GM19397 (cell line): ENCODE measurements at regions not wholly inside any gene's neighbourhood (a gene's known extent, or its start where the extent isn't known, plus 50 kb on each side); places are given as distances from the start of the nearest gene placed in this dataset.
"Not testable (repeated sequence)": the region's sequence is repeated elsewhere in the genome, so short reads cannot be mapped to it uniquely, and the experiment has no call there.

Source experiments
- ATAC-seq: cut with Tn5 transposase; IDR thresholded peaks from one replicate; pipeline ENCODE4 v1.9.1; 2021; ENCODE audit warnings: mild to moderate bottlenecking, moderate library complexity; ENCODE audit not compliant: unreplicated experiment

DNA sequence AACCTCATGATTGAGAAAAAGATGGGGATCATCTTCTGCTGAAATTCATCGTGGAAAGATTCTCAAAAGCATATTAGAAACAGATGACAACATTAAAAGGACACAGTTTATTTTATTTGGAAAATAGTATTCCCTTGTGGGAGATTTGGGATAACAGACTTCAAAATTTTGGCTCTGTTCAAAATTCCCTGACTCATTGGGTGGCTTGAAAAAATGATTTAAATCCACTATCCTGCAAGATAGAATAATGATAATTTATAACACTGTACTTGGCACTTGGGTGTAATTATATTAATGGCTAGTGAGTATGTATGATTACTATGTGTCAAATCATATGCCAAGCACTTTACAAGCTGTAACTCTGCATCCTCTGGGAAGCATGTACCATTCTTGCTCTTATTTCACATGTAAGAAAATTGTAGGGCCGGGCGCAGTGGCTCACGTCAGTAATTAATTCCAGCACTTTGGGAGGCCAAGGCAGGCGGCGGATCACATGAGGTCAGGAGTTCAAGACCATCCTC is 128.8 kb downstream of the LMNTD1 start:
- ATAC-seq: no peak

GRCh38 chr12:25423355-25424050 is 129.6 kb downstream of the LMNTD1 start:
- no peak for ATAC-seq

- ATAC-seq: no peak
These were observed 130.8 kb downstream of the LMNTD1 start for GRCh38 chr12:25422241-25422640.

DNA sequence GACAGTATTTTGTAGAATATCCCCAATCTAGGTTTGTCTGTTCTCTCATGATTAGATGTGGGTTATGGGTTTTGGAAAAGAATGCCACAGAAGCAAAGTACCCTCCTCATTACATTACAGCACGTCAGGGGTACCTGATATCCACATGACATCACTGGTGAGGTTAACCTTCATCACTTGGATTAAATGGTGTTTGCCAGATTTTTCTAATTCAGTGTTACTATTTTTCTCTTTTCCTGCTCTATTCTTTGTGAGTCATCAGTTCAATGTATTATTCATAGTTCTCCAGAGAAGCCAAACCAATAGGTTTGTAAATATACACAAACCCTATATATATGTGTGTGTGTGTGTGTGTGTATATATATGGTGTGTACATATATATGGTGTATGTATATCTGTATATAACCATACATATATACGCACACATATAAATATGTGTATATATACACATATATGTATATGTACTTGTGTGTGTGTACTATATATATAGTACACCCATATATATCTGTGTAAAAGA is 131.4 kb downstream of the LMNTD1 start:
- ATAC-seq: no peak

DNA sequence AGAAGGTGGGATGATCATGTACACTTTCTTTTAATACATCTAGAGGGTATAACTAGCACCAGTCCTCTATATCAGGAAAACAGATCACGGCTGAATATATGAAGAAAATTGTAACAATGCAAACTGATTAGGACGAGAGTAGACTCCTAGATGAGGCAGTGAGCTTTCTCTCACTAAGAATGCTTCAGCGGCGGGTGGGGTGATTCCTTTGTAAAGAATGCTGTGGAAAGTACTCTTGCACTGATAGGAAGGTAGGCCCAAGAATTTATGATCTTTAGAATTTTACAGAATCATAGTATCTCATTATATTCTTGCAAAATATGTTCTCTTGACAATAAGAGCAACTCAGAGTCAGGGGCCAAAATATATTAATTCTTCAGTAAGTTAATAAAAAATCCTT is 133.0 kb downstream of the LMNTD1 start:
- ATAC-seq: no peak

DNA sequence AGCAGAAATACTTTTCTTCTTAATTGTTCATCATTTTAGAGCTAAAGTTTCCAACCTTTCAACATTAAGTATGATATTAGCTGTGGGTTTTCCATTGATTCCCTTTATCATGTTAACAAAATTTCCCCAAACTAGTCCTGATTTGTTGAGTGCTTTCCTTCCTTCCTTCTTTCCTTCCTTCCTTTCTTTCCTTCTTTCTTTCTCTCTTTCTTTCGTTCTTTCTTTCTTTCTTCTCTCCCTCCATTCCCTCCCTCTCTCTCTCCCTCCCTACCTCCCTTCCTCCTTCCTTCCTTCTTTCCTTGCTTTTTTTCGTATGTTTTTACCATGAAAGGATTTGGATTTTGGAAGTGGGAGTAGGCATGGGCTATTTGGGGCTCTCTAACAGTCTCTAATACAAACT is 133.5 kb downstream of the LMNTD1 start:
- no peak for ATAC-seq

DNA sequence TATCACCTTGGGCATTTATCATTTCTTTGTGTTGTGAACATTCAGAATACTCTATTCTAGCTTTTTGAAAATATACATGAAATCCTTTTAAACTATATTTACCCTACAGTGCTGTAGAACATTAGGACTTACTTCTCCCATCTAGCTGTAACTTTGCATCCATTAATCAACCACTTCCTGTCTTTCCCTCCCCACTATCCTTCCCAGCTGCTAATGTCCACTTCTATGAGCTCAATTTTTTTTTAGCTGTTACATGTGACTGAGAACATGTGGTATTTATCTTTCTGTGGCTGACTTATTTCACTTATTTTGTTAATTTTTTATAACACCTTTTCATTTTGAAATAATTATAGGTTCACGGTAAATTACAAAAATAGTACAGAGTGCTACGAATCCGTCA is 136.0 kb downstream of the LMNTD1 start:
- no peak for ATAC-seq

GRCh38 chr12:25416516-25416915 is 136.6 kb downstream of the LMNTD1 start:
- no peak for ATAC-seq

- ATAC-seq: no peak
These were observed 138.1 kb downstream of the LMNTD1 start for GRCh38 chr12:25415004-25415403.

DNA sequence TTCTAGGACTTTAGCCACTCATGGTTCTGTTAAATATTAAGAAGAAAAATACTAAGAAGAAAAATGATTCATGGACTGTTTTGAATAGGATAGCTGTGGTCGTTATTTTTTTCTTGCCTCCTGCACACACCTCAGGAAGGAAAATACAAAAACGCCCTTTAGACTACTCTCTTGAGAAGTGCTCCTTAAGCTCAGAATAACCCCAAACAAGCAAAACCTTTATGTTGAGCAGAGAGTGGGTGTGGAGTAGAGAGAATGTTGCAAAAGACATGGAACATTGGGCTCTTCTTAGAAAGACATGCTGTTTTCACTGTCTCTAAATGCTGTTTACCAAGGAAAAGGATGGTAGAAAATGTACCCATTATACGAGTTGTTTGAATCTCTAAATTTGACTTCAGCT is 140.3 kb downstream of the LMNTD1 start:
- ATAC-seq: no peak

DNA sequence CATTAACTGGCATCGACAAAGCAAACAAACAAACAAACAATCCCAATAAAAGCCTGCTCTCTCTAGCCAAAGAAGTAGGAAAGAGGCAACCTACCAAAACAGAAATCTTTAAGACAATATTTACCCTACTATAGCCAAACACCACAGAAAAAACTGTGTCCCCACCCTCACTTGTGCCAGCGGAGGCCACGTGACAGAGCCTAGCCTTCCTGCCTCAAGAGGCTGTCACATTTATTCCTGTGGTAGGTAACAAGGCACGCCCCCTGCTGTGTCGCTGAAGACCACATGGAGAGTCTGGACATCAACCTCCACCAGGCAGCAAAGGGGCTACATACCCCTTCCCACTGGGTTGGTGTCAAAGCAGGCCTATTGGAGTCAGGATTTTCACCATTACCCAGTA is 148.1 kb downstream of the LMNTD1 start:
- ATAC-seq: no peak

DNA sequence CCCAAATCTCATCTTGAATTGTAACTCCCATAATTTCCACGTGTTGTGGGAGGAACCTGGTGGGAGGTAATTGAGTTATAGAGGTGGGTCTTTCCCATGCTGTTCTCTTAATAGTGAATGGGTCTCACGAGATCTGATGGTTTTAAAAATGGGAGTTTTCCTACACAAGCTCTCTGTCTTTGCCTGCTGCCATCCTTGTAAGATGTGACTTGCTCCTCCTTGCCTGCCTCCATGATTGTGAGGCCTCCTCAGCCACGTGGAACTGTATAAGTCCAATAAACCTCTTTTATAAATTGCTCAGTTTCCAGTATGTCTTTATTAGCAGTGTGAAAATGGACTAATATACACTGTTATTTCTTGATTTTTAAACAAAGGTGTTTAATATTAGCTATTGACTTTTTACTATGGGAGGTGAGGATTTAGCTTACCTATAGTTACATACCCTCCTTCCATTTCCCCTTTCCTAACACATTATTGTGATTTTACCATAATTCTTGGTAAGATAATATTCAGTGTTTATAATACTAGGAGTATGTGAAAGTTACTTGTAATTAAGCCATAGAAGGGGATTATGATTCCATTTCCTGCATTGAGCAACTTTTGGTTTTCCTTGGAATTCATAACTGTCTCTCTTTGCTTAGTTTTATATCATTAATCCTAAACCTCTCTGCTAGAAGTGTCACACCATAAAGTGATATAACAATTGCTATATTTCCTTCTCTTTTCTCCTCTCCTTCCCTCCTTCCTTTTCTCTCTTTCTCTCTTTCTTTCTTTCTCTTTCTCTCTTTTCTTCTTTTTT is 151.0 kb upstream of the KRAS start:
- ATAC-seq: no peak

GRCh38 chr12:25397001-25397400 is 146.3 kb upstream of the KRAS start:
- no peak for ATAC-seq

- no peak for ATAC-seq
These were observed 144.5 kb upstream of the KRAS start for GRCh38 chr12:25395227-25395626.

- not testable (repeated sequence) for ATAC-seq
These were observed 144.0 kb upstream of the KRAS start for GRCh38 chr12:25394775-25395174.

GRCh38 chr12:25394025-25394424 is 143.3 kb upstream of the KRAS start:
- ATAC-seq: no peak

GRCh38 chr12:25391346-25391745 is 140.6 kb upstream of the KRAS start:
- ATAC-seq: not testable (repeated sequence)

DNA sequence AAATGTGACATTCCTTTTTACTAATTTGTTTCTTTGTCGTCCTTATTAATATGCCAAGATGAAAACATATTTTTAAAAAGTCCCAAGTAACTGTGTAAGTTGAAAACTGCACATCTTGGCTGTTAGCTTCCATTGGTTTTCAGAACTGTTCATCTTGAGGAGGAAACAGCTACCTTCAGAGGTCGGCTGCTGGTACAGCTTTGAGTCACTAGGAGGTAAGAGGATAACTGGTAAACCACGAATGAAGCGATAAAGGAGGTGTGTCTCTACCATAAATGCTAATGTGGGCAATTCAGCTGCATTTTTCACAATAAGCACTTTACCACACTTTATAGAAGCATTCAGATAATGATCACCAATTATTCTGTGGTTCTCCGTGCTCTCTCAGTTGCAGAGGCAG is 137.5 kb upstream of the KRAS start:
- ATAC-seq: no peak

DNA sequence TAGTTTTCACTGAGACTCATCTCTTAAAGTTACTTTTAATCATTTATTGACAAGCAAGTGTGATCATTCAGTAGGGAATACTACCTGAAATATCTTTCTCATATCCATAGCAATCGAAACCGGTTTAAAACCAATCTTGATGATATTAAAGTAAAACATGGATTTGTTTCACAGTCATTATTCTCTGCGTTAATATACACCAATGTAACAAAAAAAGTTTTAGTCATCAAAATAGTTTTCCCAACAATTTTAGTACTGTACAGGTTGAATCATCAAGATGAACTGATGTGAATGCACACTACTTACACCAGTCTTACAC is 137.0 kb upstream of the KRAS start:
- ATAC-seq: no peak

DNA sequence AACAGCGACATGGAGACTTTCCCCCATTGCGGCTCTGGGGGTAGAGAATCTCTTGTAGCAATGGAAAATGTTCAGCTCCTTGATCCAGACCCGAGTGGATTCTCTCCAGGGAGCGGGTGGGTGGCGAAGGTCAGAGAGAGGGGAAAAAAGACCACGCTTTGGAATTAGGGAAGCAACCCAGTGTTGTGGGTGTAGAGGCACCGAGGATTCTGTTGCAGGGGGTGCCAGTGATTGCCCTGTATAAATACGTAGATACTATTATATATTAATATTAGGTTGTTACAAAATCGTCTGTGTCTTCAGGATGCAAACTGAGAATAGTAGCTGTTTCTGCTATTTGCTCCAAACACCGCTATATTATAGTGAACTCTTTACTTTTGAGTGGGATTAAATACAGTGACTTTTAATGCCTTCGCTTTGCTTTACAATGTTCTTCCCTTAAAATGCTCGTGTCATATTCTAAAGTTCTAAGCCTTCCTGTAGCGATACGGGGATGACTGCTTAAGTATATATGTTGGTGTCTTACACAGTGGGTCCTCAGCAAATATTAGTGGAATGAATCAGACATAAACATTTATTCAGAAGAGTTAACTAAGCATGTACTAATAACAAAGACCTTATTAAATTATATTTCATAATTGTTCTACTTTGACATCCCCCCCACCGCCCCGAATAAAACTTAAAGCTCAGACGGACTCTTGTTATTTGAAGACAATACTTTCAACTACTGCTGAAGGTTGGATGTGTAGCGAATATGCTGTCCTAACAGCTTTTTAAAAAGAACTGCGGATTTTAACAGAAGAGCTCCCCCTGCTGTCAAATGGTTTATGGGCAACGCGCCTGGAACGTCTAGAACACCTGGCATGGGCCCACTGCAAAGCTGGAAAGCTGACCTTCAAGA is 136.4 kb upstream of the KRAS start:
- ATAC-seq: no peak

DNA sequence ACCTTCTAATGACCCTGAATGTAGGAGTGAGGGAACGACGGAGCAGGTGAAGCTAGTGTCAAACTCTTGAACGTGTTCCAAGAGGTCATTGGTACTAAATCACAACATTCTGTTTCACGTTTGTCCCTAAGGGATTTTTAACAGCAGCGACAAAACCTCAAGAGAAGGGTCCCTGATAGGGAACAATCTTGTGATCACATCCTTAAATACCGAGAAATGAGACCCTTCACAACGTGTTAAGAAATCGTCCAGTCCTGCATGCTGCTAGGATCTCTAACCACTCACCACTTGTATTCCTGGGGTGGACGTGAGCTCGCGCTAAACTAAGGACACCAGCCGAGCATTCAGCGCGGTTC is 134.1 kb upstream of the KRAS start:
- ATAC-seq: no peak
